ENCODE measurements at regions not wholly inside any gene's neighbourhood (a gene's known extent, or its start where the extent isn't known, plus 50 kb on each side); places are given as distances from the start of the nearest gene placed in this dataset.
A peak's percentile ranks its signal among the peaks of the same experiment; 100 is the strongest.

DNA sequence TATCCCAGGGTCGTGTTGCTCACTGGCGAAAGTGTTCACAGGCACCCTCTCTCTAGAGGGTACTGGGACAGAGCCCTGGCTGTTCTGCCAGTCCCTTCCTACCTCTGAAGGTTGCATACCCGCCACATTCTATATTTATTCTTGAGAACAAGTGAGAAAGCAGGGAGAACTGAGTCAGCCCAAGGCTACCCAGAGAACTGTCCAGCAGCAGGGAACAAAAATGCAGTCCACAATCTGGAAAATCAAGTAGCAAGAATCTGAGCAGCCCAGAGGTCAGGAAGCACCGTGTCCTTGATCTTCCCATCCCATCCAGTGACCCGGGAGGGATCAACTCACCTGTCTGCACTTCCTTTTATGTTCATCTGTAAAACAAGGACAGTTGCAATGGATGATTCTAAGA is 164.1 kb downstream of the FBXO15 start:
- no peak for TF ChIP-seq EZH2phosphoT487 (IDR thresholded peaks at IDR 0.05; ENCODE audit: borderline replicate concordance)
- TF ChIP-seq, protein P1, sequence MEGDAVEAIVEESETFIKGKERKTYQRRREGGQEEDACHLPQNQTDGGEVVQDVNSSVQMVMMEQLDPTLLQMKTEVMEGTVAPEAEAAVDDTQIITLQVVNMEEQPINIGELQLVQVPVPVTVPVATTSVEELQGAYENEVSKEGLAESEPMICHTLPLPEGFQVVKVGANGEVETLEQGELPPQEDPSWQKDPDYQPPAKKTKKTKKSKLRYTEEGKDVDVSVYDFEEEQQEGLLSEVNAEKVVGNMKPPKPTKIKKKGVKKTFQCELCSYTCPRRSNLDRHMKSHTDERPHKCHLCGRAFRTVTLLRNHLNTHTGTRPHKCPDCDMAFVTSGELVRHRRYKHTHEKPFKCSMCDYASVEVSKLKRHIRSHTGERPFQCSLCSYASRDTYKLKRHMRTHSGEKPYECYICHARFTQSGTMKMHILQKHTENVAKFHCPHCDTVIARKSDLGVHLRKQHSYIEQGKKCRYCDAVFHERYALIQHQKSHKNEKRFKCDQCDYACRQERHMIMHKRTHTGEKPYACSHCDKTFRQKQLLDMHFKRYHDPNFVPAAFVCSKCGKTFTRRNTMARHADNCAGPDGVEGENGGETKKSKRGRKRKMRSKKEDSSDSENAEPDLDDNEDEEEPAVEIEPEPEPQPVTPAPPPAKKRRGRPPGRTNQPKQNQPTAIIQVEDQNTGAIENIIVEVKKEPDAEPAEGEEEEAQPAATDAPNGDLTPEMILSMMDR (conservative IDR thresholded peaks at IDR 0.05; ENCODE audit: low read length) = no peak
- Histone ChIP-seq H3K4me1 (ENCODE audit: insufficient read depth, low read length, poor library complexity, severe bottlenecking) (no peaks in the 10 kb centered on the region), H3K27me3 (ENCODE audit: insufficient read depth, low read length, poor library complexity, severe bottlenecking) (no peaks in the 10 kb centered on the region), H3F3A (ENCODE audit: low read depth) (no peaks in the 10 kb centered on the region), H3K4me2 (ENCODE audit: low read depth, low read length, poor library complexity, severe bottlenecking) (no peak overlapping the region), H2AFZ (ENCODE audit: low read length) (no peak overlapping the region), H3K36me3 (ENCODE audit: insufficient read depth, low read length) (no peaks in the 10 kb centered on the region), H3K9me3 (ENCODE audit: insufficient read depth, low read depth, low read length) (no peaks in the 10 kb centered on the region), H4K20me1 (ENCODE audit: insufficient read depth, low read length, poor library complexity, severe bottlenecking) (no peaks in the 10 kb centered on the region), H3K79me2 (ENCODE audit: insufficient read depth, low read length) (no peaks in the 10 kb centered on the region), H3K9ac (ENCODE audit: low read depth, low read length, poor library complexity, severe bottlenecking) (no peak overlapping the region), H3K9me2 (replicated peaks; ENCODE audit: low read depth, low read length) (no peaks in the 10 kb centered on the region), H3K4me3 (ENCODE audit: low read length, poor library complexity, severe bottlenecking) (no peak overlapping the region)

GRCh38 chr18:73981796-73982195 is 165.8 kb downstream of the FBXO15 start:
- Histone ChIP-seq H3K4me1 (ENCODE audit: insufficient read depth, low read length, poor library complexity, severe bottlenecking) (no peaks in the 10 kb centered on the region), H3K9me2 (replicated peaks; ENCODE audit: low read depth, low read length) (no peaks in the 10 kb centered on the region), H3F3A (ENCODE audit: low read depth) (no peaks in the 10 kb centered on the region), H4K20me1 (ENCODE audit: insufficient read depth, low read length, poor library complexity, severe bottlenecking) (no peaks in the 10 kb centered on the region), H3K36me3 (ENCODE audit: insufficient read depth, low read length) (no peaks in the 10 kb centered on the region), H3K79me2 (ENCODE audit: insufficient read depth, low read length) (no peaks in the 10 kb centered on the region), H2AFZ (ENCODE audit: low read length) (no peak overlapping the region), H3K9me3 (ENCODE audit: insufficient read depth, low read depth, low read length) (no peaks in the 10 kb centered on the region), H3K4me3 (ENCODE audit: low read length, poor library complexity, severe bottlenecking) (no peak overlapping the region), H3K4me2 (ENCODE audit: low read depth, low read length, poor library complexity, severe bottlenecking) (no peak overlapping the region), H3K27me3 (ENCODE audit: insufficient read depth, low read length, poor library complexity, severe bottlenecking) (no peaks in the 10 kb centered on the region), H3K9ac (ENCODE audit: low read depth, low read length, poor library complexity, severe bottlenecking) (no peak overlapping the region)
- TF ChIP-seq EZH2phosphoT487 (IDR thresholded peaks at IDR 0.05; ENCODE audit: borderline replicate concordance) = no peak
- TF ChIP-seq, protein P1 (conservative IDR thresholded peaks at IDR 0.05; ENCODE audit: low read length) = no peak

DNA sequence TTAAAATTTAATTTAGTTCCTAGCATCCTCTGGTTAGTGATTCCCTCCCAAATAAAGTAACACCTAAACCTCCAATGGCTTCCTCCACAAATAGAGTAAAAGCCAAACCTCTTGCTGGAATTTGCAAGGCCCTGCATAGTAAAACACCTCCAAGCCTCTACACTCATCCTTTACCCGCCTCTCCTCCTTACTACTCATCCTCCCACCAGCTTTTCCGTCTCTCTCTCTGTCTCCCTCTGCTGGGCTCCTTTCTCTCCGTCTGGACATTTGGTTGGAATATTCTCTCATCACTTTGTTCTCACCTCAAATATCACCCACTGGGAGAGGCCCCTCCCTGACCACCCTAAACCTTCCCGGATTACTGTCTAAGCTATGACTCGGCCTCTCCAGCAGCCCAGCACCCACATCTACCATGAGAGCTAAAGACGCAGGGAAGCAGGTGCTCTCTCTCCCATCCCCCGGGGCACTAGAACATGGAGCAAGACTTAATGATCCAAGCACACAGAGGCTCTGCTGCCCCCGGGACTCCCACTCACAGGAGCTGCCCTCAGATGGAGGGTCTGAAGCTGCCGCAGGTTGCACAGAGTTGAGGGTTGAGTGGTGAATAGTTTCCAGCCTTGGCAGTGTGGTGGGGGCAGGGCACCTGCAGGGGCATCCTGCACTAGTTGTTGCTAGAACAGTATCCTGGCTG is 167.2 kb downstream of the FBXO15 start:
- Histone ChIP-seq H3K4me1 (ENCODE audit: insufficient read depth, low read length, poor library complexity, severe bottlenecking) (peaks cover 6% of the 10 kb centered on the region), H3K36me3 (ENCODE audit: insufficient read depth, low read length) (no peaks in the 10 kb centered on the region), H4K20me1 (ENCODE audit: insufficient read depth, low read length, poor library complexity, severe bottlenecking) (no peaks in the 10 kb centered on the region), H3K4me3 (ENCODE audit: low read length, poor library complexity, severe bottlenecking) (no peak overlapping the region), H3F3A (ENCODE audit: low read depth) (no peaks in the 10 kb centered on the region), H3K9me3 (ENCODE audit: insufficient read depth, low read depth, low read length) (no peaks in the 10 kb centered on the region), H3K9ac (ENCODE audit: low read depth, low read length, poor library complexity, severe bottlenecking) (no peak overlapping the region), H2AFZ (ENCODE audit: low read length) (no peak overlapping the region), H3K9me2 (replicated peaks; ENCODE audit: low read depth, low read length) (no peaks in the 10 kb centered on the region), H3K27me3 (ENCODE audit: insufficient read depth, low read length, poor library complexity, severe bottlenecking) (no peaks in the 10 kb centered on the region), H3K4me2 (ENCODE audit: low read depth, low read length, poor library complexity, severe bottlenecking) (no peak overlapping the region), H3K79me2 (ENCODE audit: insufficient read depth, low read length) (no peaks in the 10 kb centered on the region)
- TF ChIP-seq EZH2phosphoT487 (IDR thresholded peaks at IDR 0.05; ENCODE audit: borderline replicate concordance) = no peak
- TF ChIP-seq, protein P1 (conservative IDR thresholded peaks at IDR 0.05; ENCODE audit: low read length) = peak; percentile 54

All from Loucy (cell line).